Neural cell (in vitro differentiated cells): ENCODE measurements at regions not wholly inside any gene's neighbourhood (a gene's known extent, or its start where the extent isn't known, plus 50 kb on each side); places are given as distances from the start of the nearest gene placed in this dataset.

Experiments used
- MXI1 ChIP-seq: fragments of 450-650 bp; conservative IDR thresholded peaks from 2 replicates; pipeline ENCODE4 v1.6.1; 2014; ENCODE audit warnings: antibody characterized with exemption, mild to moderate bottlenecking; ENCODE audit not compliant: poor library complexity, severe bottlenecking
- TAF1 ChIP-seq: IDR thresholded peaks from 2 replicates; pipeline ENCODE4 v1.6.1; 2012; ENCODE audit warnings: low read depth
- TF ChIP-seq, protein P1 (sequence below): fragments of 450-650 bp; IDR thresholded peaks from 2 replicates; pipeline ENCODE4 v1.5.1; 2014; ENCODE audit warnings: antibody characterized with exemption, mild to moderate bottlenecking, moderate library complexity; ENCODE audit not compliant: poor library complexity, severe bottlenecking

DNA sequence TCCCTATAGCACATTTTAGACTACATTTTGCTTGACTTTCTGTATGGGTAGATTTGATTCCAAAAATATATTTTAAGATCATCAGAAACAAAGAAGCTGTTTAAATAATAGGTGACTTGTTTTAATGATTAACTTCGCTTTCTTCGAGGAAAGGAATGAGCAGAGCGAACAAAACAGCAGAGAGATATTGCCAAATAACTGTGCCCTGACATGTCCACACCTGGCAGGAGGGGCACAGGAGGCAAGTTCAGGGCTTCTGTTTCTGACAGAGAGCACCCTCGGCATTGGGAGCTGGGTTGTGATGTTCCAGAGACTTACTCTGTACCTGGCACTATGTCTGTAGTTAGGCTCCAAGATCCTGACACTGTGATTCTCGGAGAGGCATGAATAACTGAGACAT lies 155.7 kb upstream of the SASH1 start:
- TF ChIP-seq, protein P1, sequence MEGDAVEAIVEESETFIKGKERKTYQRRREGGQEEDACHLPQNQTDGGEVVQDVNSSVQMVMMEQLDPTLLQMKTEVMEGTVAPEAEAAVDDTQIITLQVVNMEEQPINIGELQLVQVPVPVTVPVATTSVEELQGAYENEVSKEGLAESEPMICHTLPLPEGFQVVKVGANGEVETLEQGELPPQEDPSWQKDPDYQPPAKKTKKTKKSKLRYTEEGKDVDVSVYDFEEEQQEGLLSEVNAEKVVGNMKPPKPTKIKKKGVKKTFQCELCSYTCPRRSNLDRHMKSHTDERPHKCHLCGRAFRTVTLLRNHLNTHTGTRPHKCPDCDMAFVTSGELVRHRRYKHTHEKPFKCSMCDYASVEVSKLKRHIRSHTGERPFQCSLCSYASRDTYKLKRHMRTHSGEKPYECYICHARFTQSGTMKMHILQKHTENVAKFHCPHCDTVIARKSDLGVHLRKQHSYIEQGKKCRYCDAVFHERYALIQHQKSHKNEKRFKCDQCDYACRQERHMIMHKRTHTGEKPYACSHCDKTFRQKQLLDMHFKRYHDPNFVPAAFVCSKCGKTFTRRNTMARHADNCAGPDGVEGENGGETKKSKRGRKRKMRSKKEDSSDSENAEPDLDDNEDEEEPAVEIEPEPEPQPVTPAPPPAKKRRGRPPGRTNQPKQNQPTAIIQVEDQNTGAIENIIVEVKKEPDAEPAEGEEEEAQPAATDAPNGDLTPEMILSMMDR: no peak
- TF ChIP-seq MXI1 (no peak), TAF1 (no peak)
